HK-2 (cell line): ENCODE measurements at regions not wholly inside any gene's neighbourhood (a gene's known extent, or its start where the extent isn't known, plus 50 kb on each side); places are given as distances from the start of the nearest gene placed in this dataset.

Experiments used
- DNase-seq: peaks from one replicate; pipeline ENCODE4 v3.0.0-alpha.2; 2018; ENCODE audit not compliant: unreplicated experiment

GRCh38 chr9:99694393-99694792 lies 127.3 kb upstream of the NR4A3 start:
- DNase-seq: no peak

- no peak for DNase-seq
These were observed 122.3 kb upstream of the NR4A3 start for GRCh38 chr9:99699396-99699795.

- DNase-seq: no peak
These were observed 109.5 kb upstream of the NR4A3 start for GRCh38 chr9:99712214-99712613.

- no peak for DNase-seq
These were observed 107.8 kb upstream of the NR4A3 start for GRCh38 chr9:99713838-99714306.

- no peak for DNase-seq
These were observed 103.1 kb upstream of the NR4A3 start for GRCh38 chr9:99718631-99719030.

GRCh38 chr9:99720455-99721050 lies 101.1 kb upstream of the NR4A3 start:
- no peak for DNase-seq

GRCh38 chr9:99721898-99722297 lies 99.8 kb upstream of the NR4A3 start:
- no peak for DNase-seq

- no peak for DNase-seq
These were observed 98.8 kb upstream of the NR4A3 start for GRCh38 chr9:99722877-99723276.

- DNase-seq: no peak
These were observed 97.0 kb upstream of the NR4A3 start for GRCh38 chr9:99724640-99725039.

- DNase-seq: no peak
These were observed 95.8 kb upstream of the NR4A3 start for GRCh38 chr9:99725852-99726251.

- DNase-seq: no peak
These were observed 94.9 kb upstream of the NR4A3 start for GRCh38 chr9:99726758-99727157.

- DNase-seq: no peak
These were observed 91.6 kb upstream of the NR4A3 start for GRCh38 chr9:99730062-99730461.

- no peak for DNase-seq
These were observed 89.7 kb upstream of the NR4A3 start for GRCh38 chr9:99731950-99732349.

- no peak for DNase-seq
These were observed 89.0 kb upstream of the NR4A3 start for GRCh38 chr9:99732715-99733114.

- DNase-seq: no peak
These were observed 86.6 kb upstream of the NR4A3 start for GRCh38 chr9:99735041-99735440.

GRCh38 chr9:99736291-99736690 lies 85.4 kb upstream of the NR4A3 start:
- DNase-seq: no peak

- DNase-seq: no peak
These were observed 84.0 kb upstream of the NR4A3 start for GRCh38 chr9:99737649-99738048.

GRCh38 chr9:99743006-99743405 lies 78.7 kb upstream of the NR4A3 start:
- DNase-seq: no peak

- DNase-seq: no peak
These were observed 78.2 kb upstream of the NR4A3 start for GRCh38 chr9:99743455-99743854.

- DNase-seq: no peak
These were observed 77.6 kb upstream of the NR4A3 start for GRCh38 chr9:99744132-99744531.

GRCh38 chr9:99745085-99745484 lies 76.6 kb upstream of the NR4A3 start:
- DNase-seq: no peak

- no peak for DNase-seq
These were observed 75.3 kb upstream of the NR4A3 start for GRCh38 chr9:99746406-99746805.

GRCh38 chr9:99748266-99748665 lies 73.4 kb upstream of the NR4A3 start:
- DNase-seq: no peak

GRCh38 chr9:99748676-99749075 lies 73.0 kb upstream of the NR4A3 start:
- DNase-seq: no peak
